AG04449 (cell line): ENCODE measurements at regions not wholly inside any gene's neighbourhood (a gene's known extent, or its start where the extent isn't known, plus 50 kb on each side); places are given as distances from the start of the nearest gene placed in this dataset.

ENCODE experiments used
- CTCF ChIA-PET: fragments of 350-600 bp; formaldehyde crosslinking; extraction: SDS; loops from one replicate; lab custom pipeline; 2021; ENCODE audit warnings: antibody characterized with exemption; lab: Yijun Ruan, JAX
- POLR2A ChIA-PET: fragments of 400-600, 350-600 bp; formaldehyde crosslinking; extraction: SDS; loops from one replicate; lab custom pipeline; 2020; ENCODE audit warnings: antibody characterized with exemption, inconsistent platforms; lab: Yijun Ruan, JAX
- DNase-seq: peaks from one replicate; pipeline ENCODE4 v3.0.0-alpha.2; 2010; ENCODE audit warnings: low read depth, low spot score
- H3K4me3 ChIP-seq: 2 replicates; pipeline ENCODE4 v1.5.1; 2011; ENCODE audit warnings: low read depth, mild to moderate bottlenecking, control low read depth, low read length
- CTCF ChIP-seq: IDR thresholded peaks from one replicate; pipeline ENCODE4 v1.5.1; 2011; ENCODE audit warnings: mild to moderate bottlenecking, moderate library complexity, low read length, control low read depth, inconsistent platforms; ENCODE audit not compliant: insufficient read depth; ENCODE audit errors: missing control alignments

DNA sequence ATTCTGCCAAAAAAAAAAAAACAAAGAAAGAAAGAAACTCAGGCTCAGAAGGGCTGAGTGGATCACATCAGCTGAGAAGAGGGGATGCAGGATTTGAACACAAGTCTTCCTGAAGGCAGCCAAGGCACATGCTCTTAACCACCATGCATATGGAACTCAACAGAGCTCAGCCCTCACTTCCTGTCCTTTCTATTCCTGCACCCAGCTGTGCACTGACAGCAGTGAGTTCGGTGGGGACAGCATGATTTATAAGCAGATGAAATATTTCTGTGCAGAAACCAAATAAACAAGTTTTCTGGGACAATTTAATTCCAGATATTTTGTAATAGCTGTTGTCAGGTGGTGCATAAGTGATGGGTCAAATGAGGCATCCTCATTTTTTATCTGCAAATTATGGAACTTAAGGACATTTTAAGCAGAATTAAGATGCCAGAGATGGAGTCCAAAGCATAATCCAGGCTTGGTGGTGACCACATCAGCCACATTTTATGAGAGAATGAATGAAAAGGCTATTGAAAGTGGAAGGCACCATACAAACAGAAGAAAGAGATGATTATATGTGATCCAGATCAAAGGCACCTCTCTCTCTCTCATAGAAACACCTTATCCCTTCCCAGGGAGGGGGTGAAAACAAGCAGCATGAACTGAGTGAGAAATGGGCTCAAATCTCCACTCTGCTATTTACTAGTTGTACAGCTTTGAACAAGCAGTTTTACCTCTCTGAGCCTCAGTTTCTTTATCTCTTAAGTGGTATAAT is 303.6 kb upstream of the MSX2 start:
- no peak for DNase-seq
- ChIA-PET CTCF (interaction anchor here (0.7 to 5.1 kb wide), 19 partner anchors 9 to 517 kb away, joined by 3 to 133 read pairs (median 6); no protein-coding TSS in a partner anchor), POLR2A (no interaction called here)
- H3K4me3 ChIP-seq: no peak overlapping the region
- no peak for TF ChIP-seq CTCF

DNA sequence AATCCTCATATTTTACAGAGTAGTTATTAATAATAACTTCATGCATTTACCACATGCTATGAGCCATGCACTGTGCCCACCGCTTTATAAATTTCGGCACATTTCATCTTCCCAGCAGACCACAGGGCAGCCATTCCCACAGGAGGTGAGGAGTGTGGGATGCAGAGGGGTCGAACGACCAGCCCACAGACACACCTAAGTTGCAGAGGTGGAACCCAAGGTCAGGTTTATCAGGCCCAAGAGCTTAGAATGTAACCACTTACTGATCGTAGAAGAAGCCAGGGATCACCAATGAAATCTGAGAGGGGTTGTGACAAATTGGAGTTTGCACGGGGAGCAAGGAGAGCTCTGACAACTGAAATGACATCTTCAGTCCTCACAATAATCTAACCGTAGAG is 303.0 kb upstream of the MSX2 start:
- ChIA-PET CTCF (interaction anchor here (1.2 to 5.1 kb wide), 7 partner anchors 9 to 517 kb away, joined by 3 to 133 read pairs (median 21); no protein-coding TSS in a partner anchor), POLR2A (no interaction called here)
- DNase-seq: no peak
- no peak for TF ChIP-seq CTCF
- H3K4me3 ChIP-seq: no peak overlapping the region

DNA sequence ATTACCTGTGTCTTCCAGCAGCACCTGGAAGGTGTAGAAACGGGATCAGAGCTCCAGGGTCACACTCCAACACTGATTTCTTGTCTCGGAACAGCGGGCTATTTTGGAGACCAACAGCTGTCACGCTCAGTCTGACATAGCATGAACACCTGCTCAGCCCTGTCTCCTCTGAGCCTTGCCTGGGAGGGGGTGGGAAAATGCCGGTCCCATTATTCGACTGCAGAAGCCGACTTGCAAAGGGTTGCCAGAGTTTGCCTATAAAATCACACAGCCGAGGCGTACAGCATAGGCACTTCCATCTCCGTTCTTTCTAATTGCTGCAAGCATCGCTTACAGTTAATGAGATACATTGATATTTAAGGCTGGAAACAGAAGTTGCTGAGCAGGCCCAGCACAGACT is 300.8 kb upstream of the MSX2 start:
- ChIA-PET CTCF (interaction anchor here (0.8 to 5.1 kb wide), 5 partner anchors 10 to 372 kb away, joined by 3 to 133 read pairs (median 4); no protein-coding TSS in a partner anchor), POLR2A (no interaction called here)
- no peak for TF ChIP-seq CTCF
- no peak for DNase-seq
- no peak overlapping the region for H3K4me3 ChIP-seq

DNA sequence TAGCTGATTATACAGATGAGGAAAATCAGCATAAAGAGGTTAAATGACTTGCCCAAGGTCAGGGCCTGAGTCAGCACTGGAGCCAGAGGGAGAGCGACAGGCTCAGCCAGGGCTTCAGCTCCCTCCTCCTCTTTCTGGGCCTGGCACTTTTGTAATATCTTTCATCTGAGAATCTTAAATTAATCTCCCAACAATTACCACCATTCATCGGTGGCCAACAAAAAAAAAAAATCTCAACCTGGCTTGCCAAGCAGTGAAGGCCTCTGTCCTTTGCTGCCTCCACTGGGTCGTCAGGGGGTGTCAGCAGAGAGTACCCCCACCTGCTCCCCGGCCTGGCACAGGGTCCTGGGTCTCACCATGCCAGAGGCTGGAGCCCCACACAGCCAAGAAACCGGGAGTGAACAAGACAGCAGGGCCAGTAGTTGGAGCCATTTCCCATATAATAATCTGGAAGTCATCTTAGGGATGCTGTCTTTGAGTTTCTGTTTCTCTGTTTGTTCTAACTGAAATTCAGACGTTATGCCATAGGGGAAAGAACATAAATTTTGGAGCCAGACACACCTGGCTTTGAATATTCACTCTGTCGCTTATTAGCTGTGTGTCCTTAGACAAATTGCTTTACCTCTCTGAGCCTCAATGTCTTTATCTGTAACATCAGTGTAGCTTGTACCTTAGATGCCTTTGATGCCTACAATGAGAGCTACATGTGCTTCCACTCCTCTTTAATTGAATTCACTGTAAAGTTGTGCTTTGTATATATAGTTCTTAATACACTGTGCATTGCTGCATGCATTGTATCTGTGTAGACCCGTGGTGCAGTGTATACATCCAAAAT is 299.9 kb upstream of the MSX2 start:
- POLR2A ChIA-PET: no interaction called here
- no peak for TF ChIP-seq CTCF
- no peak for DNase-seq
- H3K4me3 ChIP-seq: no peak overlapping the region
- CTCF ChIA-PET: interaction anchor here (0.8 to 1.9 kb wide), 2 partner anchors 11 to 370 kb away, joined by 3 to 8 read pairs; no protein-coding TSS in a partner anchor

DNA sequence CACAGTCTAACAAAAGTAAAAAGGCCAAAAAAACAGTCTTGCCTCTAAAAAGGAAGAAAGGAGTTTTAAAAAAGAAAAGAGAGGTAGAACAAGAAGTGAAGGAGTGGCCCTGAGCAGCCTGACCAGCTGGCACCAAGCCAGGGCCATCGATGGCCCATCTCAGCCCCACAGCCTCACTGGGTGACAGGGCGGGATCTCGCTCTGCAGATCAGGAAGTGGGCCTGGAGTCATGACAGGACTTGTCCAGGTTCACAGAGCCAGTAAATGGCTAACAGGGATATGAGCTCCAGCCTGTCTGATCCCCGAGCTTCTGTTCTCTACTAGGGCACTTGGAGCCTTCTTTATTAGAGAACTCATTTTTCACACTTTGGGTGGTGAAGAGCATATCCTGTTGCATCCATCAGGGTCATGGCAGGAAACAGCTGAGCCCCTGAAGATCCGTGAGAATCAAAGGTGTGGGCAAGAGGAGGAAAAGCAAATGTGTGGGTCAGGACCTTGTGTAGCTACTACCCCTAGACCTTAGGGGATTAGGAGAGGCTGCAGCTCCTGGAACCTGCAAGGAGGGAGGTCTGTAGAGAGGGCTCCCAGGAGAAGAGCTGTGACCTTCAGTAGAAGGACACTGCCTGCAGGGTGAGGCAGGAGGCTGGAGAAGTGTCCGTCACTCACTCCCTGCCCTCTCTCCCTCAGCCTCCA is 299.0 kb upstream of the MSX2 start:
- no peak for DNase-seq
- no peak for TF ChIP-seq CTCF
- ChIA-PET CTCF (interaction anchor here (0.8 to 1.9 kb wide), 3 partner anchors 310 to 369 kb away, joined by 3 to 8 read pairs (median 3); no protein-coding TSS in a partner anchor), POLR2A (no interaction called here)
- H3K4me3 ChIP-seq: no peak overlapping the region
